ENCODE measurements at regions not wholly inside any gene's neighbourhood (a gene's known extent, or its start where the extent isn't known, plus 50 kb on each side); places are given as distances from the start of the nearest gene placed in this dataset.

DNA sequence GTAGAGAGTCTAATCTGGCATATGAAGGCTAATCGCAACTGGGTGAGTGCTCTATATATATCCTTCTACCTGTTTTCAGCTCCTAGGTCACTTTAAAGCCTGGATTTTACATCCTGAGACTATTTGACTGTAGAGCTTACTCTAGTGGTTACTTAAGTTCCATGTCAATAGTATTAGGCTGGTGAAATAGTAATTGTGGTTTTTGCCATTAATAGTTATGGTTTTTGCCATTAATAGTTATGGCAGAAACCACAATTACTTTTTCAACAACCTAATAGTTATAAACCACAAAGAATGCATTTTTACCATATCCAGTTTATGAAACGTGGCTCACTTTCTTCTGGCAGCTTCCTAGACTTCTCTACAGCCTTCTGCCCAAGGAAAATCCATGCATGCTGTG, 263.1 kb upstream of the KIAA1217 start:
- Histone ChIP-seq H3K4me3 (ENCODE audit: low read depth, low read length) (no peak overlapping the region), H3K27me3 (ENCODE audit: control insufficient read depth, insufficient read depth, low read length) (no peaks in the 10 kb centered on the region), H3K4me1 (ENCODE audit: control insufficient read depth, insufficient read depth, low read length) (no peaks in the 10 kb centered on the region), H3K9me3 (ENCODE audit: control insufficient read depth, insufficient read depth, low read length) (no peaks in the 10 kb centered on the region), H3K36me3 (ENCODE audit: control insufficient read depth, insufficient read depth, low read length) (no peaks in the 10 kb centered on the region), H3K9ac (ENCODE audit: low read depth, low read length) (no peak overlapping the region)

DNA sequence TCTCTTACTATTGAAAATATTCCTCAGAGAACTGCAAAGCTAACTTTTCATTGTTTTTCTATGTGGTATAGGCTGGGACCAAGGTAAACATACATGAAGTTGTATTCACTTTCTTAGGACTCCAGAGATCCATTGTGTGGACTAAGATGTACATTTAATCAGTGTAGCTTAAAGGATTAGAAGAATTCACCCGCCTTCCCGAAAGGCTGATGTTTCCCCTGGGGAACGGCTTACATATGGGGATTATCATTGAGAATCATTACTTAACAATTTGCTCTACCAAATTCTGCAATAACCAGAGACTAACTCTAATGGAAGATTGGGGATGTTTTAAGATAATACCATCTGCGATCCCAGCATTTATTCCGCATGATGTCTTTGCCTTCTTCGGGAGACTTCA, 257.1 kb upstream of the KIAA1217 start:
- Histone ChIP-seq H3K9ac (ENCODE audit: low read depth, low read length) (no peak overlapping the region), H3K4me1 (ENCODE audit: control insufficient read depth, insufficient read depth, low read length) (no peaks in the 10 kb centered on the region), H3K9me3 (ENCODE audit: control insufficient read depth, insufficient read depth, low read length) (no peaks in the 10 kb centered on the region), H3K4me3 (ENCODE audit: low read depth, low read length) (no peak overlapping the region), H3K27me3 (ENCODE audit: control insufficient read depth, insufficient read depth, low read length) (no peaks in the 10 kb centered on the region), H3K36me3 (ENCODE audit: control insufficient read depth, insufficient read depth, low read length) (no peaks in the 10 kb centered on the region)

DNA sequence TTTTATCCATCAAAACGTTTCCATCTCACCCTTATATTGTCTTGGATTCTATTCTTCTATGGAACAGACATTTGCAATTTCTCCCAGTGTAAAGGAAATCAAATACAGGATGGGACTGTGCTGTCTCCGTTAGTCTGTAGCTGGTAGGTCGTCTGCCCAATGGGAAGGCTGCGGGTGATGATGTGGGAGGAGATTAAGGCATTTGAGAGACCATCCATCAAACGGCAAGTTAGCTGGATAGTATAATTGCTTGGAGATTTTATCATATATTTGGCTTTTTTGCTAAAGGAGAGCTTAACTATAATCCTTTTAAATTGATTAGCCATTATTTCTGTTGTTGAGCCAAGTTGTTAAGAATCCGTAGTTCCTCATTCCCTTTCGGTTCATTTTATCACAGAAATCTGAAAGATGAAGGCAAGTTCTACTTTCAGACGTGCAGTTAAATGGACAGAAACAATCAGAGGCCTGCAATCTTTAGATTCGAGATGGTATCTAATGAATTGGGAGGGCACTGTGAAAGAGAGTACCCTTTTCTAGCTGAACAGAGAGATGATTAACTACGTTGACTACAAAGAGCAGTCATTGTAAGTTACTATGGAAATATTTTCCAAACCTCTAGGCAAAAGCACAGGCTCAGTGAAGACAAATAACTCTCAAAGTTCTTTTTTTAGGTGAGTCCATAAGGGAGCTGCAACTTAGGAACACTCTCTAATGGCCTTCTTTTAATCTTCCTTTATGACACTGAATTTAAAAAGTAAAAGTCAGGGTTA, 253.3 kb upstream of the KIAA1217 start:
- no peak overlapping the region for H3K9ac ChIP-seq (ENCODE audit: low read depth, low read length)
- H3K4me3 ChIP-seq (ENCODE audit: low read depth, low read length) = no peak overlapping the region
- no peaks in the 10 kb centered on the region for H3K36me3 ChIP-seq (ENCODE audit: control insufficient read depth, insufficient read depth, low read length)
- no peaks in the 10 kb centered on the region for H3K27me3 ChIP-seq (ENCODE audit: control insufficient read depth, insufficient read depth, low read length)
- no peaks in the 10 kb centered on the region for H3K9me3 ChIP-seq (ENCODE audit: control insufficient read depth, insufficient read depth, low read length)
- H3K4me1 ChIP-seq (ENCODE audit: control insufficient read depth, insufficient read depth, low read length) = no peaks in the 10 kb centered on the region

DNA sequence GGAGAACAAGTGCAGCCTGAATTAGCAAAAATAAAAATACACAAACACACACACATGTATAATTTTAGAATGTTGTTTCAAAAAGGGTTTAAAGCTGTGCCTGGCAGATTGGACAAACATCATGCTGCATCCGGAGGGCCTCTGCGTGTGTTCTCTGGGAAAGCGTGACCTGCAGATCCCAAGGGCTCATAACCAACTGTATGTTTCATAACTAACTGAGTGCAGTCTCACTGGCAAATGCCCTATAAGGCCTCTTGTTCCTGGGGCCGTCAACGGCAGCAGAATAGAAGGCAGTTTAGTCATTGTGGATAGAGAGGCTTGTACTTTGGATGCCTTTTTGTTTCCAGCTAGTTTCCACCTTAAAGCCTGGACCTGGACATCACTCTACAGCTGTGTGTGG, 243.8 kb upstream of the KIAA1217 start:
- Histone ChIP-seq H3K36me3 (ENCODE audit: control insufficient read depth, insufficient read depth, low read length) (no peaks in the 10 kb centered on the region), H3K9me3 (ENCODE audit: control insufficient read depth, insufficient read depth, low read length) (no peaks in the 10 kb centered on the region), H3K9ac (ENCODE audit: low read depth, low read length) (no peak overlapping the region), H3K4me1 (ENCODE audit: control insufficient read depth, insufficient read depth, low read length) (no peaks in the 10 kb centered on the region), H3K27me3 (ENCODE audit: control insufficient read depth, insufficient read depth, low read length) (no peaks in the 10 kb centered on the region), H3K4me3 (ENCODE audit: low read depth, low read length) (no peak overlapping the region)

DNA sequence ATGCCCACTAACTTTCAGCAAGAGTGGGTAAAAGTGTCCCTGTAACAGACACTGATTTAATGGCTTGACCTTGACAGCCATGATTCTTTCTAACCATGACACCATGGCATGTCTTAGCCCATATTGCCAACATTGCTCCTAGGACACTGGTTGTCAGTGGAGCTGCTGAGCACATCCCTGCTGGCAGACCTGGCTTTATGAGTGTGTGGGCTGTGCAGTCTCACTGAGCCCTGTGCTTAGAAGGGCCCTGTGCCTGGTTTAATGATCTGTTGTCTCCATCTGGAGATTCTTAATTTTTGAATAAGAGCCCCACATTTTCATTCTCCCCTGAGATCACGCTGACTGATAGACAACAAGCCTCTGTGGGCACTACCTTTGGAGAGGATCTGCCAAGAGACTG, 243.1 kb upstream of the KIAA1217 start:
- no peaks in the 10 kb centered on the region for H3K36me3 ChIP-seq (ENCODE audit: control insufficient read depth, insufficient read depth, low read length)
- H3K4me1 ChIP-seq (ENCODE audit: control insufficient read depth, insufficient read depth, low read length) = no peaks in the 10 kb centered on the region
- no peak overlapping the region for H3K4me3 ChIP-seq (ENCODE audit: low read depth, low read length)
- no peak overlapping the region for H3K9ac ChIP-seq (ENCODE audit: low read depth, low read length)
- H3K27me3 ChIP-seq (ENCODE audit: control insufficient read depth, insufficient read depth, low read length) = no peaks in the 10 kb centered on the region
- H3K9me3 ChIP-seq (ENCODE audit: control insufficient read depth, insufficient read depth, low read length) = no peaks in the 10 kb centered on the region

DNA sequence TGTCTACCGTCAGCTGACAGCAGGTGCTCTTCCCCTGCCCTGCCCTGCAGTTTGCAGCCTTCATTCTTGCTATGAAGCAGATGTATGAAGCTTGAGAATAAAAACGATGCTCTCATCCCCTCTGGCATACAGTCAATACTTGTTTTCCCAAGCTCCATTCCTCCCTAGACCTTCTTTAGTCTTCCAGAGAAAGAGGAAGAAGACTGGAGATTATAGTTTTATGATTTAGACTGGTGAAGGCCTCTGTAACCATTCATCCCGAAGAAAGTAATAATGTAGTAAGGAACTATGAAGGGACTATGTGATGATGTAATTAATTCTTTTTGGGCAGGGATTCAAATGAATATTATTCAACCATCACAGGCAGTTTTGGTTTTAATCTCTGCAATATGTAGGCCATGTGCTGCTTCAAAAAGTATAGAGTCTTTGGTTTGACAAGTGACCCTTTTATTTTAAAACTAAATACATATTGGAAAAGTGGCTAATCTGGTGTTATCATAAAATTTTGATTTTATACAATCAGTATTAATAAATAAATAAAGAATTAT, 242.4 kb upstream of the KIAA1217 start:
- no peaks in the 10 kb centered on the region for H3K27me3 ChIP-seq (ENCODE audit: control insufficient read depth, insufficient read depth, low read length)
- H3K4me1 ChIP-seq (ENCODE audit: control insufficient read depth, insufficient read depth, low read length) = no peaks in the 10 kb centered on the region
- H3K9me3 ChIP-seq (ENCODE audit: control insufficient read depth, insufficient read depth, low read length) = no peaks in the 10 kb centered on the region
- no peak overlapping the region for H3K9ac ChIP-seq (ENCODE audit: low read depth, low read length)
- no peaks in the 10 kb centered on the region for H3K36me3 ChIP-seq (ENCODE audit: control insufficient read depth, insufficient read depth, low read length)
- H3K4me3 ChIP-seq (ENCODE audit: low read depth, low read length) = no peak overlapping the region

DNA sequence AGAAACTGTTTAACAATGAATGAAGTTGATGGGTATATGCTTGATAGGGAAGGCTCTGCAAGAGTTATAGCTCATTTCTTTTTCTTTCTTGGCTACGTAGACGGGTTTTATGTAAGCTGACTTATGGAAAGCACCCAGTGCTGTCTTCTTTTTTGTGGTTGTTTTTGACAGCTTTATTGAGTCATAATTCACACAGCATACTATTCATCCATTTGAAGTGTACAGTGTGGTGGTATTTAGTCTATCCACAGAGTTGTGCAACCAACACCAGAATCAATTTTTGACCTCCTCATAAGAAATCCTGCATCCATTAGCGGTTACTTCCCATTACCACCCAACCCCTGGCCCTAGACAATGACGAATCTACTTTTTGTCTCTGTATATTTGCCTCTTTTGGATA, 240.6 kb upstream of the KIAA1217 start:
- Histone ChIP-seq H3K36me3 (ENCODE audit: control insufficient read depth, insufficient read depth, low read length) (no peaks in the 10 kb centered on the region), H3K27me3 (ENCODE audit: control insufficient read depth, insufficient read depth, low read length) (no peaks in the 10 kb centered on the region), H3K9me3 (ENCODE audit: control insufficient read depth, insufficient read depth, low read length) (no peaks in the 10 kb centered on the region)

DNA sequence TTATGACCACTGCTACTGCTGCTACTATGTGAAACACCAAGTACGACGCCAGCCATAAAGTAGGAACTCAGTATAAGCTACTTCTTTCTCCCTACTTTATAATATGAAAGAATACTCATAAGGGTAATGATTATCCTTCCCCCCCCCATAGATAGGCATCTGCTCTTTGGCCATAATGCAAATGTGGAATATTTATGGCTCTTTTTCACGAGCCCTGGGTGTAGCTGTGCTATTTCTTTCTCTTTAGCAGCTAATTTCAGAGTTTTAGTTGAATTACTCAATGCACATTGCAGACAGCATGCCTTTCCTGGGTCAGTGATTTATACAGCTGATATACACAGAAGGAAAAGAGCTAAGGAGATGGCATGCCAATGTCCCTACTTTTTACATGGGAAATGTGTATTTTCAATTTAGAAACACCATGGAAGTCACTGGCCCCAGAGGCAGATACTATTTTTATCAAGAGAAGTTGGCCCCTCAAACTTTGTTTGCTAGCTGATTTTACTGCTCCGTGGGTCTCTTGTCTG, 234.1 kb upstream of the KIAA1217 start:
- Histone ChIP-seq H3K4me3 (ENCODE audit: low read depth, low read length) (no peak overlapping the region), H3K4me1 (ENCODE audit: control insufficient read depth, insufficient read depth, low read length) (no peaks in the 10 kb centered on the region), H3K9ac (ENCODE audit: low read depth, low read length) (no peak overlapping the region), H3K9me3 (ENCODE audit: control insufficient read depth, insufficient read depth, low read length) (no peaks in the 10 kb centered on the region), H3K27me3 (ENCODE audit: control insufficient read depth, insufficient read depth, low read length) (no peaks in the 10 kb centered on the region), H3K36me3 (ENCODE audit: control insufficient read depth, insufficient read depth, low read length) (no peaks in the 10 kb centered on the region)

More for the DNA sequence above, 240.6 kb upstream of the KIAA1217 start:
- no peak overlapping the region for H3K9ac ChIP-seq (ENCODE audit: low read depth, low read length)
- H3K4me1 ChIP-seq (ENCODE audit: control insufficient read depth, insufficient read depth, low read length) = no peaks in the 10 kb centered on the region
- H3K4me3 ChIP-seq (ENCODE audit: low read depth, low read length) = no peak overlapping the region

DNA sequence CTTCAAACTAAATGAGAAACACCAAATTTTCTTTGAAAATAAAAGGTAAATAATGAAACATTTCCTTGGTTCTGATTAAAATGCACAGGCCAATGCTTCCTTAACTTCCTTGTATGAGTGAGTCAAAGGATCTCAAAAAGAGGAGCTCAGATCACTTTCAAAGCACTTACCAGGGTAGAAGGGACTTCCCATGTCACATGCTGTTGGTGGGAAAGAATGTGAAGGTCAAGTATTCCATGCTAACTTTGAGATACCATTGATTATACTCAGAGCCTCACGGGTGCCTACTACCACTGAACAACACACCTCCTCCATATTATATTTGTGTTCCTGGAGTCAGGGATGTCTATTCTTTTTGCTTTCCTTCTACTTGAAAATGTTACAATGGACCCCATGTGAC, 233.5 kb upstream of the KIAA1217 start:
- no peaks in the 10 kb centered on the region for H3K9me3 ChIP-seq (ENCODE audit: control insufficient read depth, insufficient read depth, low read length)
- no peaks in the 10 kb centered on the region for H3K27me3 ChIP-seq (ENCODE audit: control insufficient read depth, insufficient read depth, low read length)
- no peaks in the 10 kb centered on the region for H3K4me1 ChIP-seq (ENCODE audit: control insufficient read depth, insufficient read depth, low read length)

DNA sequence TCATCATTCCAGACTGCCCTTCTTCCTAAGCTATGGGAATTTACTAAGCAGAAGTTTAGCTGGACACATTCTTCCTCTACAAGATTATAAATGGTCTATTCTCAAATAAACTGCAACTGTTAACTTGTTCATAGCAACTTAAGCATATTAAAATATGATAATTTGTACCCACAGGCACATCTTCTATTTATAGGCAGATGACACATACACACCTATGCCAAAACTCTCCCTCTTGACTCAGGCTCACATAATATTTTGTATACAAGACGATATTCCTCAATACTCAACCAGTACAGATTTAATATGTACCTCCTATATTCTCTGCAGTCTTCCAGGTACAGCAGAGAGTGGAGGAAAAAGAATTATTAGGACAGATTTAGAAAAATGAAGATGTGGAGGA, 232.7 kb upstream of the KIAA1217 start:
- Histone ChIP-seq H3K9me3 (ENCODE audit: control insufficient read depth, insufficient read depth, low read length) (no peaks in the 10 kb centered on the region), H3K9ac (ENCODE audit: low read depth, low read length) (no peak overlapping the region), H3K4me3 (ENCODE audit: low read depth, low read length) (no peak overlapping the region), H3K27me3 (ENCODE audit: control insufficient read depth, insufficient read depth, low read length) (no peaks in the 10 kb centered on the region), H3K4me1 (ENCODE audit: control insufficient read depth, insufficient read depth, low read length) (no peaks in the 10 kb centered on the region), H3K36me3 (ENCODE audit: control insufficient read depth, insufficient read depth, low read length) (no peaks in the 10 kb centered on the region)

More for the DNA sequence above, 233.5 kb upstream of the KIAA1217 start:
- H3K9ac ChIP-seq (ENCODE audit: low read depth, low read length) = no peak overlapping the region
- H3K4me3 ChIP-seq (ENCODE audit: low read depth, low read length) = no peak overlapping the region
- H3K36me3 ChIP-seq (ENCODE audit: control insufficient read depth, insufficient read depth, low read length) = no peaks in the 10 kb centered on the region

DNA sequence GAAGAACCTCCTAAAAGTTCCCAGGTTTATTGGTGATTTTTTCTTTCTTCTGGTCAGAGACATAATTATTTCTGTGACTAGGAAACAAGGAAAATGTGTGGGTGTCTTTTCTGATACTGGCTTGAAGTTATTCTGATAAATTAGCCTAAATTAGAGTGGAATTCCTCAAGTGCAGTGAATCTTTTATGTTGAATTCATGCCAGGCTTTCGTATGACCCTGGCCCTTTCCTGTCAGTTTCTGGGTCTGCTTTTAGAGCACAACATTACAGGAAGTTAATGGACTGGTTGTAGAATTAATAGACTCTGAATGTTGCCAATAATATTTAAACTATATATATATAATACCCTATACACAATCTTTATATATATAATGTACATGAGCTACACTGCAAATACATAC, 230.6 kb upstream of the KIAA1217 start:
- Histone ChIP-seq H3K4me3 (ENCODE audit: low read depth, low read length) (no peak overlapping the region), H3K27me3 (ENCODE audit: control insufficient read depth, insufficient read depth, low read length) (no peaks in the 10 kb centered on the region), H3K36me3 (ENCODE audit: control insufficient read depth, insufficient read depth, low read length) (no peaks in the 10 kb centered on the region), H3K9ac (ENCODE audit: low read depth, low read length) (no peak overlapping the region), H3K9me3 (ENCODE audit: control insufficient read depth, insufficient read depth, low read length) (no peaks in the 10 kb centered on the region), H3K4me1 (ENCODE audit: control insufficient read depth, insufficient read depth, low read length) (no peaks in the 10 kb centered on the region)

DNA sequence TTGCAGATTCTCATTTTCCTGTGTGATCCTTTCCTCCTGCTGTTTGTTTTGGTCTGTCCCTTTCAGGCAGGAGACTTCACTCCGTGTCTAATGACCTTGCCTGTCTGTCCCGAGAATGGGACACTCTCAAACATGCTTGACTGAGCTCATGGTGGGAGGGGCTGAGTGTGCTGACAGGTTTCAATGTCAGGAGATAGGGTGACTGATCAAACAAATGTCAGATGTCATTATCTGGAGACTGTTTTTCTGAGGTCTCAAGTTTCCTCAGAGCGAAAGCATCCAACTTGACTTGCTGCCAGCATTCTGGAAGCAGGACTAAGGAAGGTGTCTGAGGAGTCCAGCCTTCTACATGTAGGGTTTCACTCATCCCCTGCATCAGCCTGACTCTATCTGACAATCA, 228.8 kb upstream of the KIAA1217 start:
- Histone ChIP-seq H3K9ac (ENCODE audit: low read depth, low read length) (no peak overlapping the region), H3K4me3 (ENCODE audit: low read depth, low read length) (no peak overlapping the region), H3K9me3 (ENCODE audit: control insufficient read depth, insufficient read depth, low read length) (no peaks in the 10 kb centered on the region), H3K27me3 (ENCODE audit: control insufficient read depth, insufficient read depth, low read length) (no peaks in the 10 kb centered on the region), H3K4me1 (ENCODE audit: control insufficient read depth, insufficient read depth, low read length) (no peaks in the 10 kb centered on the region), H3K36me3 (ENCODE audit: control insufficient read depth, insufficient read depth, low read length) (no peaks in the 10 kb centered on the region)
